NCI-H524 (cell line): ENCODE measurements at regions not wholly inside any gene's neighbourhood (a gene's known extent, or its start where the extent isn't known, plus 50 kb on each side); places are given as distances from the start of the nearest gene placed in this dataset.

Experiments
- DNase-seq, 2 experiments: peaks; one replicate each; lab custom pipeline; 2025; lab: John Stamatoyannopoulos, UW

DNA sequence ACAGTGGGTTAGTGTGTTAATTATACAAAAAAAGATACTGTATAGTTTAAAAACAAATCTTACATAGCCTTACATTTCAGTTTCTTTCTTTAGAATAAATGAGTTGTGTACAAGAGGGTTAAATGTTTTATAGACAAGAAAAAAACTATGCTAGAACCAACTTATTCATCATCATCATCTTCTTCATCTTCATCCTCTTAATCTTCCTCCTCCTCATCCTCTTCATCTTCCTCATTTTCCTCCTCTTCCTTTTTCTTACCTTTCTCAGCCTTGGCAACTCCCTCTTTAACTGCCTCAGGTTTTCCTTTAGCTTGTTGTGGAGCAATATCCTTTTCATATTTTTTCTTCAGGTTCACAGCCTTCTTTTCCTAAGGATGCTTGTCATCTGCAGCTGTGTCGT lies 53.7 kb downstream of the RPS12 start:
- DNase-seq, result no peak

DNA sequence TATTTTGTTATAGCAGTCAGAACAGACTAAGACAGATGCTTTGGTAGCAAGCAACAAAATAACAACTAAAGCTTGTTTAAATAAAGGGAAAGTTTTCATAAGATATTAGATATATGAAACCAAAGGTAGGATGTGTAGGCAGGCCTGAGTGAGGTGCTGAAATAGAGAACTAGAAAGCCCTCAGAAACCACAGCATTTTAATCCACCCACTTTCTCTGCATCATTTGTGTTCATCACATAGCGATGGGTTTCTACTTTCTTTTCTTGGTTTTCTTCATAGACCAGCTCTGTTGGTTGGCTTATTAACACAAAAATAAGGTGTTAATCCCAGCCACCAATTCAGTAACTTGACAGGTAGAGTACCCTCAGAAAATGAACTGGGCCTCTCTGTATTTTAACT lies 58.6 kb downstream of the RPS12 start:
- no peak for DNase-seq

- no peak for DNase-seq
These were observed 62.6 kb downstream of the RPS12 start for GRCh38 chr6:132877003-132877402.

DNA sequence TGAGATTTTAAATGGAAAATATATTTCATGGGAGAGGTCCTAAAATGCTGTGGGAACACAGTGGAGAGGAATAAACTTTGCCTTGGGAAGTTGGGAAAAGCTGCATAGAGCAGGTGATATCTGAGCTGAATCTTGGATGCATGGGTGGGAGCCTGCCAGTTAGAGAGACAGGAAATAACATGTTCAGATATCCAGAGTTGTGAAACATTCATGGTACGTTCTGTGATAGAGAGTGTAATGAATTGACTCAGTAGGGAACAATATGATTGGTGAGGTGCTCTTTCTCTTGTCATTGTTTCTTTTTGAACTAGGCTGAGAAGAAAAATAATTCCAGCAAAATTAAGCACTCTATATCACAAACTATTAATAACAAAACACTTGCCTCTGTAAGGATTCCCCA lies 72.8 kb downstream of the RPS12 start:
- no peak for DNase-seq

DNA sequence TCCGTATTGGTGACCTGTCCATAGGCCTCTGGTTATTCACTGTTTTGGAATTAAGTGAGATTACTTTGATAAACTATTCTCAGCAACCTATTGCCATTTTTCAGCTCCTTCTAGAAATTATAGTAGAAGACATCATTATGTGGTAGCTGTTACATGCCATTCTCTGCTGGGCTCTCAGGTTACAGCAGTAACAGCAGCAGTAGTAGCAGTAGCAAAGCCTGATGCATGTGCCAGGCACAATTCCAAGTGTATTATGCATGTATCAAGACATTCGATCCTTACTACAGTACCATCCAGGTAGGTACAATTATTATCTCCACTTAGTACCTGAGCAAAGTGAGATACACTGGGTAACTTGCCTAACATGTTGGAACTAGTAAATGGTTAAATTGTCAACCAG lies 74.3 kb downstream of the RPS12 start:
- peak in 1 of 2 experiments; percentile 5 for DNase-seq

GRCh38 chr6:132892929-132893771 lies 78.8 kb downstream of the RPS12 start:
- no peak for DNase-seq

DNA sequence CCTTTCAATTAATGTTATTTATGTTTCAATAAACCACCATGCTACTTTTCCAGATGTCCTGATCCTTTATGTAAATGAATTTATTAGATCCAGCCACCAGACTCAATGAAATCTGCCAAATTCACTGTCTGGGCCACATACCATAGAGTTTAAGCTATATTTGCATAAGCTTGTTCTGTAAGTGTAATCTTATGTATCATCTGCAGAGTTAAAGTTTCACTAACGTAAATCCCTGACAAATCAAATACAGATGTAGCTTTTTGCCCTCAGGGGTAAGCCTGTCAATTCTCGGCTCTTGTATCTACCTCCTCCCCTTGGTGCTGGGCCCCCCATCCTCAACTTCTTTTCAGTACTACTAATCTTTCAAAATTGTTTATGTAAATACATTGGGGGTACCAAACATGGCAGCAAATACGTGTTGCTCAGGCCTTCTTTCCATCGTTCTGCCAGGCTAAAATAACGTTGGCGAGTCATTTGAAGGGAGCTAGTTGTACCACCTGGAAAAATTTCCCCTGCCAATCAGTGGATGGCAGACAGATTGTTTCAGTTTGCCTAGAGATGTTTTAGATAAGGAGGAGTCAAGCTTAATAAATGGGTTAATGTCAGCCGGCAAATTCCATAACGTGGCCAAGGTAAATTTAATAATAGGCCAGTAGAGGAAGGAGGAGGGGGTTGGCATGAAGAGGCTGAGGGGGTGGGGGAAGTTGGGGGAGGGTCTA lies 79.6 kb downstream of the RPS12 start:
- no peak for DNase-seq

DNA sequence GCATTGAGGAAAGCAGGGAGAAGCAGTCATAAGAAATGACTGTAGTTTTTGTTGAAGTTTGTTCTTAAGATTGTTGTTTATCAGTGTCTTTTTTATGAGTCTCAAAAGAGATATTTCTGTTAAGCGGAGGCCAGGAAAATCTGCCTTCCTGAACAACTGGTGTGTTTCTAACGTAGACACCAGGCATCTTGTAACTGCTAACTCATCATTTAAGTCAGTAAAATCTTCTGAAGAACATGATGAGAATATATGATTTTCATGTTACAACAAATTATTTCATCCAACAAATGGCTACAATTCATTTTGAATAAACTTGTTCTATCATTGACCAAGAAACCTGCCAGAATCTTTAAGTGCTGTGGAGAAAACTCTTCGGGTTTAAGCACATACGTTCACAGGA lies 84.0 kb downstream of the RPS12 start:
- no peak for DNase-seq

- no peak for DNase-seq
These were observed 86.5 kb downstream of the RPS12 start for GRCh38 chr6:132900849-132901248.

DNA sequence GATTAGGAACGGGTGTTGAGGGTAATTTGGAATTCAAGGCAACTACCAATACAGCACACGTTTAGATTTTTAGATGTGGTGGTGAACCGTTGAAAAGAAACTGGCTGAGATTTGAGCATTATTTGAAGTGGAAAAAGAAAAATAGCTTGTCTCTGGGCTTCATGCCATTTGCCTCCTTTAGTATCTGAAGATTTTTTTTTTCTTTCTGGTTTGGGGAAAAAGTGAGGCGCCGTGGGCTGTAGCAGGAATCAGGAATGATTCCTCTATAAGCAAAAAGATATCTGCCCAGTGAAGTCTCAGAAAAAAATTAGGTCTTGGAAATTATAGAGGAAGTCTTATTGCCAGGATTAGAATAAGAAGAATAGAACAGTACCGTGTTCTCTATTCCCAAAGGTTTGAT lies 88.5 kb downstream of the RPS12 start:
- no peak for DNase-seq

GRCh38 chr6:132907231-132907630 lies 92.9 kb downstream of the RPS12 start:
- DNase-seq, result no peak

DNA sequence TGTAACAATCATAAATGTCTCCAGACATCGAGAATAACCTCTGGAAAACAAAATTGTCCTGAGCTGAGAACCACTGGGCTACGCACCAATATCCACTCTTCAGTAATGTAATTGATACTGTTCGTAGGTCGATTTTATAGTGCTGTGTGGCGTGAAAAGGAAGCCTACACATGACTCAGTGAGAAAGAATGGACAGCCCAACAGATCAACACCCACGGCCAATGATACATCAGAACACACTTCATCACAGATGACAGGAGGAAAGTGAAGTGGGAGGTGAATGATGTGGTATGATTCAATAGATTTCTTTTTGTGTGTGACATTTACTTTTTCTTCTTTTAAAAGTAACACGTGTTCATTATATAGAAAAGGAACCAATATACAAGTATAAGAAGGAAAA lies 93.5 kb downstream of the RPS12 start:
- no peak for DNase-seq

- DNase-seq, result no peak
These were observed 95.4 kb downstream of the RPS12 start for GRCh38 chr6:132909742-132910141.

GRCh38 chr6:132910759-132911158 lies 96.4 kb downstream of the RPS12 start:
- no peak for DNase-seq

DNA sequence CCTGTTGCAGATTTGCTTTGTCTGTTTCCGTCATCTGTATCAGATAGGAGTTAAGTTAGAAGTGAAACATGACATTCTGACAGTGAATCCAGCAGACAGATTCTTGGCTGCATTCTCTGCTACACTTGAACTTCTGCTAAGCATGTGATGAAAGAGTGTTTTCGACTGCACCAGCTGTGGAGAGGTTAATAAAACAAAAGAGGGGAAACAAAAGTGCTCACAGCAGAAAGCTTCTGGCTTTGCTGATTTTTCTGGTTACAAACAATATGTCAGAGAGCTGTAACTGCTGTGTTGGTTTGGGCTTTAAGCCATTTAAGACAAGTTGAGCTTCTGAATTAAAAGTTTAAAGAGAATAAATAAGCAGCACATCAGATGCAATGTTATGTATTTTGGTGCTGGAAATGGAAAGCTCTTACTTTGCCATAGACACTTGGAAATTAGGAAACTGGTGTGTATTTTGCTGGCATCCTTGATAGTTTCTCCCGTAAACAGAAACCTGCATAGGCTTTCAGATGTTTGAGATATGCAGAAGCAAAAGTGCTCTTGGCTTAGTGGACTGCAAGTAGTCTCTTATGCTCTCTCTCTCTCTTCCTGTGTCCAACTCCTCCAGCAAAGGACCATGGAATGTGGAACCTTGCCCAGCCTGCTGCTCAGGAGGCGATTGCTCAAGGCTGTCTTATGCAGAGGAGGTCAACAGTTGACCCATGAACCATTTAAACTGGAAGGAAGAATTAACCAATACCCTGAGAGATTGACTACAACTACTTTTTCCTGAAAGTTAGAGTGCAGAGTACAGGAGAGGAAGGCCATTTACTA lies 104.9 kb downstream of the RPS12 start:
- DNase-seq, result peak in 1 of 2 experiments; percentile 55

DNA sequence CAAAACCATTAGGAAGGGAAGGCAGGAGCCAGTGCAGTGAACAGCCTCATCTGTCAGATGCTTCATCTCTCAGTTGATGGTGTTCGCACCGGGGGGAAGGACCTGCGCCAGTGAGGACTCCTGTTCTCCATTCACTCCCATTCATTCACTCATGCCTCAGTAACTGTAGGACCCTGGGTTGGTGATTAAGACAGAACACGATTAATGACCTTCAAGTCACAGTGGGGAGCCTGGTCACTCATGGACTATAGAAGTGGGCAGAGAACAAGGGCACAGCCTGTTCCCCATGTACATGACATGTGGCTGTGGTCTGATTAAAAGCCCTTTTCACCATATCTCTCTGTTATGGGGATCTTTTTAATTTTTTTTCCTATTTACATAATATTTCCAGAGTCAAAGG lies 113.3 kb downstream of the RPS12 start:
- DNase-seq, result no peak

DNA sequence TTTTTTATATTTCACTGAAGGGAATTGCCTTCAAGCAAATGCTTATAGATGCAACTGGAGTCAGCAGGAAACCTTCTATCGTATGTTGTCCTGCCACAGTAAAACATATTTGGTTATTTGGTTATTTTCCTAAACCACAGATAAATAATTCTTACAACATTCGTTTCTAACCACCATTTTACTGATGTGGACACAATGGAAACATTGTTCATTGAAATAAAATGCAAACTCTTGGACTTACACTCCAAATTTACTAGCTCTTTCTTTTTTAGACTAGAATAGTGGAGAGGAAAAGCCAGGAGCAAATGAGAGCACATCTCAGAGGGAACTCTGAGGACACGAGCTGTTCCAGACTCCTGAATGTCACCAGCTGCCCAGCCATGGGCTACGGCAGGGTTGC lies 114.8 kb downstream of the RPS12 start:
- DNase-seq, result no peak

GRCh38 chr6:132931313-132931712 lies 116.9 kb downstream of the RPS12 start:
- no peak for DNase-seq

GRCh38 chr6:132931936-132932514 lies 117.7 kb downstream of the RPS12 start:
- DNase-seq, result no peak

DNA sequence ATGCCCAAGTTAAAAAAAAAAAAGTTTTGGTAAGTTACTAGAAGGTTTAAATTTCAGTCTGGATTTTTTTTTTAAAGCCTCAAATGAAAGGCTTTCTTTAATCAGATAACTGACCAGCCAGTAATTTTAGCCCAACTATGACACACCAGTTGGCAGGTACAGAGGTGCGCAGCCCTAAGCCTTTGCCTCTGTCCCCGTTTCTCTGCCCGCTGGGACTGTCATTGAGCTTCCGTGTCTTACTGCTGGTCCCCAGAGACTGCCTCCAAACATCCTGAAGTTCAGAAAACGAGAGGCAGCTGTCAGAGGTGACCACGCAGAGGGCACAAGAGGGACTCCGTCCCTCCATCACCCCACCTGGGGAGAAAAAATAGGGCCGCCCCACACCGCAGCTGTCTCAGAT lies 118.2 kb downstream of the RPS12 start:
- no peak for DNase-seq

DNA sequence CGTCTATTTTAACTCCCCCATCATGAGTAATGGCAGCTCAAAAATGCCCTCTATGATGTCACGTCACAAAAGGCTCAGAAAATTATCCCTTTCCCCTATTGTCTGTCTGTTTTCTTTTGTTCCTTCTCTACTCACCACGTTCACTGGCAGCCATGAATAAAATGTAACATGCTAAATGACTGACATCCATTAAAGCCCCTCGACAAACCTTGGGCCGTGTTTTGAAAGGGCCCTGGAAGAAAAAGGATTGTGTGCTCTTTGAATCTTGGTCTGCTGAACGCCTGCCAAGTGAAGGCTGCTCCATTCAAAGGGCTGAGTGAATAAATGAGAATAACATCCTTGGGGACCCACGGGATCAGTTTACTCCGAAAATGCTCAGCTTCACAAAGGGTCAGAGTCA lies 118.7 kb downstream of the RPS12 start:
- no peak for DNase-seq

GRCh38 chr6:132934496-132934895 lies 120.1 kb downstream of the RPS12 start:
- DNase-seq, result no peak
